OCI-LY1 (cell line): ENCODE measurements at regions not wholly inside any gene's neighbourhood (a gene's known extent, or its start where the extent isn't known, plus 50 kb on each side); places are given as distances from the start of the nearest gene placed in this dataset.

Experiments
- H2AFZ ChIP-seq: fragments of 200-600 bp; sonication (generic), shearing (Covaris generic); 2 replicates; pipeline ENCODE4 v1.6.0; 2014; ENCODE audit warnings: antibody characterized with exemption, mild to moderate bottlenecking, low read length
- H3F3A ChIP-seq: fragments of 200-600 bp; sonication (generic), shearing (Covaris generic); 2 replicates; pipeline ENCODE4 v1.6.0; 2014; ENCODE audit warnings: mild to moderate bottlenecking, antibody characterized with exemption, low read length, moderate library complexity; ENCODE audit not compliant: insufficient read depth
- H3K27ac ChIP-seq: fragments of 200-600 bp; sonication (generic); 2 replicates; pipeline ENCODE4 v1.5.1; 2014; ENCODE audit warnings: low read length, mixed run types, mild to moderate bottlenecking, low read depth; ENCODE audit not compliant: poor library complexity, severe bottlenecking
- H3K27me3 ChIP-seq: fragments of 200-600 bp; sonication (generic); 2 replicates; pipeline ENCODE4 v1.6.0; 2014; ENCODE audit warnings: antibody characterized with exemption, mild to moderate bottlenecking, low read length, moderate library complexity; ENCODE audit not compliant: insufficient read depth
- H3K36me3 ChIP-seq: fragments of 200-600 bp; sonication (generic); 2 replicates; pipeline ENCODE4 v1.6.1; 2014; ENCODE audit warnings: mild to moderate bottlenecking, antibody characterized with exemption, low read length, moderate library complexity, mixed read lengths; ENCODE audit not compliant: insufficient read depth
- H3K4me1 ChIP-seq: fragments of 200-600 bp; sonication (generic); 2 replicates; pipeline ENCODE4 v1.5.1; 2014; ENCODE audit warnings: mild to moderate bottlenecking, low read length, moderate library complexity; ENCODE audit not compliant: insufficient read depth, severe bottlenecking
- H3K4me2 ChIP-seq: fragments of 200-600 bp; sonication (generic), shearing (Covaris generic); 2 replicates; pipeline ENCODE4 v1.6.1; 2014; ENCODE audit warnings: low read length
- H3K4me3 ChIP-seq: fragments of 200-600 bp; sonication (generic); 2 replicates; pipeline ENCODE4 v1.5.1; 2014; ENCODE audit warnings: low read length, low read depth, mild to moderate bottlenecking, mixed read lengths; ENCODE audit not compliant: poor library complexity, severe bottlenecking
- H3K79me2 ChIP-seq: fragments of 200-600 bp; shearing (Covaris generic); 2 replicates; pipeline ENCODE4 v1.6.1; 2016; ENCODE audit warnings: mixed run types, low read length, mixed read lengths; ENCODE audit not compliant: insufficient read depth
- H3K9ac ChIP-seq: fragments of 200-600 bp; sonication (generic), shearing (Covaris generic); 2 replicates; pipeline ENCODE4 v1.6.1; 2014; ENCODE audit warnings: mild to moderate bottlenecking, low read length, mixed read lengths
- H3K9me2 ChIP-seq: fragments of 200-600 bp; sonication (generic), shearing (Covaris generic); 2 replicates; pipeline ENCODE4 v1.6.1; 2014; ENCODE audit warnings: low read depth, mild to moderate bottlenecking, low read length, mixed read lengths
- H3K9me3 ChIP-seq: fragments of 200-600 bp; shearing (Covaris generic); 2 replicates; pipeline ENCODE4 v1.6.1; 2014; ENCODE audit warnings: low read length, mixed read lengths
- H4K20me1 ChIP-seq: fragments of 200-600 bp; sonication (generic), shearing (Covaris generic); 2 replicates; pipeline ENCODE4 v1.6.0; 2016; ENCODE audit warnings: mild to moderate bottlenecking, low read length; ENCODE audit not compliant: insufficient read depth
- EZH2 ChIP-seq: fragments of 200-600 bp; sonication (generic), shearing (Covaris generic); IDR thresholded peaks from 2 replicates; pipeline ENCODE4 v1.8.0; 2017; ENCODE audit warnings: borderline replicate concordance, mixed run types, mild to moderate bottlenecking, antibody characterized with exemption, low read length, moderate library complexity, mixed read lengths
- TF ChIP-seq, protein P1 (sequence below): fragments of 200-600 bp; sonication (generic), shearing (Covaris generic); IDR thresholded peaks from 2 replicates; pipeline ENCODE4 v1.5.1; 2017; ENCODE audit warnings: mild to moderate bottlenecking, antibody characterized with exemption, low read length, moderate library complexity, mixed read lengths

DNA sequence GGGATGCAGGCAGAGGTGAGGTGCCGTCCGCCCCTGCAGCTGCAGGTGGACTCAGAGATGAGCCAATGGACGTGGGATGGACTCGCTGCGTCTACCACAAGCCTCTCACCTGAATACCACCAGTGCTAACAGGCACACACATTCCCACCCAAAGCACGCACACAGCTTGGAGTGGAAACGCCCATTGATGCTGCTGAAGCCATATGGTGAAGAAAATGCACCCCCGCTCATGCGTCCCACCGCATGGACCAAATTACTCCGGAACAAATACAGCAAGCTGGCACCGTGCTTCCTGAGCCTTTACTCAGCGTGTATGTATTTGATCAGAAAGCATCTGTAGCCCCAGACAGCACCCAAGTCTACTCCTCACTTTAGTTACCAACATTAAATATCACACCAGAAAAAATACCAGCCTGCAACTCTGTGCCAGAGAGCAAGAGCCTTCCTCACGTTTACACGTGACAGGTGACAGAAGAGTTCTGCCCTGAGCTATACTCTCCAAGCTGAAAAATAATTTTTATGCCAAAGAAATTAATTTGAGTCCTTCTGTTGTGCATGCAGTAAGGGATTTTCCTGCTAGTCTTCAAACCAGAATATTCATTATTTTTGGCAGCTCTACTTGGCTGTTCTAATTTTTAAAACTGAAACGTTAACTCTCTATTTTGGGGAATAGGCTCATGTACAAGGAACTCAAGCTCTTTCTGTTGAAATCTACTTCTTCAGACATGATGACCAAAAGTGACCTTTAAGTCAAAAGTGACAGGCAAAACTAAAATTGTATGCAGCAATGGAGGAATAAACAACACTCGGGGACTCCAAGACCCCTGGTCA, 58.2 kb upstream of the SYNDIG1 start:
- Histone ChIP-seq H3F3A (no peaks in the 10 kb centered on the region), H3K4me1 (no peaks in the 10 kb centered on the region), H3K9ac (no peak overlapping the region), H4K20me1 (no peaks in the 10 kb centered on the region), H3K27ac (no peak overlapping the region), H3K4me2 (no peak overlapping the region), H3K4me3 (no peak overlapping the region), H3K9me2 (no peaks in the 10 kb centered on the region), H3K9me3 (no peaks in the 10 kb centered on the region), H3K27me3 (no peaks in the 10 kb centered on the region), H3K36me3 (no peaks in the 10 kb centered on the region), H2AFZ (no peak overlapping the region), H3K79me2 (no peaks in the 10 kb centered on the region)
- TF ChIP-seq, protein P1, sequence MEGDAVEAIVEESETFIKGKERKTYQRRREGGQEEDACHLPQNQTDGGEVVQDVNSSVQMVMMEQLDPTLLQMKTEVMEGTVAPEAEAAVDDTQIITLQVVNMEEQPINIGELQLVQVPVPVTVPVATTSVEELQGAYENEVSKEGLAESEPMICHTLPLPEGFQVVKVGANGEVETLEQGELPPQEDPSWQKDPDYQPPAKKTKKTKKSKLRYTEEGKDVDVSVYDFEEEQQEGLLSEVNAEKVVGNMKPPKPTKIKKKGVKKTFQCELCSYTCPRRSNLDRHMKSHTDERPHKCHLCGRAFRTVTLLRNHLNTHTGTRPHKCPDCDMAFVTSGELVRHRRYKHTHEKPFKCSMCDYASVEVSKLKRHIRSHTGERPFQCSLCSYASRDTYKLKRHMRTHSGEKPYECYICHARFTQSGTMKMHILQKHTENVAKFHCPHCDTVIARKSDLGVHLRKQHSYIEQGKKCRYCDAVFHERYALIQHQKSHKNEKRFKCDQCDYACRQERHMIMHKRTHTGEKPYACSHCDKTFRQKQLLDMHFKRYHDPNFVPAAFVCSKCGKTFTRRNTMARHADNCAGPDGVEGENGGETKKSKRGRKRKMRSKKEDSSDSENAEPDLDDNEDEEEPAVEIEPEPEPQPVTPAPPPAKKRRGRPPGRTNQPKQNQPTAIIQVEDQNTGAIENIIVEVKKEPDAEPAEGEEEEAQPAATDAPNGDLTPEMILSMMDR: no peak
- no peak for TF ChIP-seq EZH2

DNA sequence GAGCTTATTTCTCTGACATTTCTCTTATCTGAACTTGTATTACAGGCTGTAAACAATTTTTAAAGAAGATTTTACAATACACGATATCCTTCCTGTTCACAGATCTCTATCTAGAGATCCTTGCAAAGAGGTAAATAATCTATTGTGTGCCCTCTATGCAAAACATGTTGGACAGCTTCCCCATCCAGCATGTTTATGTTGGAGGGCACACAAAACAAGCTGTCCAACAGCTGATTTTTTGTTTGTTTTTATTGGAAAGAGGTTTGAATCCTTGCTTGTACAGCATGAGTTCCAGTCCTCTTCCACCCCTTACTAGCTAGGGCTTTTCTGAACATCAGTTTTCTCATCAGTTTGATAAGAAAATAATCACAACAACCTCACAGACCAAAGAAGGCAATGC, 62.3 kb upstream of the SYNDIG1 start:
- Histone ChIP-seq H3K36me3 (no peaks in the 10 kb centered on the region), H4K20me1 (no peaks in the 10 kb centered on the region), H3K27ac (no peak overlapping the region), H3K9me3 (no peaks in the 10 kb centered on the region), H3K79me2 (no peaks in the 10 kb centered on the region), H3K4me3 (no peak overlapping the region), H3K9ac (no peak overlapping the region), H3K9me2 (no peaks in the 10 kb centered on the region), H3K4me1 (no peaks in the 10 kb centered on the region), H3K4me2 (no peak overlapping the region), H2AFZ (no peak overlapping the region), H3F3A (no peaks in the 10 kb centered on the region), H3K27me3 (no peaks in the 10 kb centered on the region)
- TF ChIP-seq, protein P1: no peak
- TF ChIP-seq EZH2: no peak

DNA sequence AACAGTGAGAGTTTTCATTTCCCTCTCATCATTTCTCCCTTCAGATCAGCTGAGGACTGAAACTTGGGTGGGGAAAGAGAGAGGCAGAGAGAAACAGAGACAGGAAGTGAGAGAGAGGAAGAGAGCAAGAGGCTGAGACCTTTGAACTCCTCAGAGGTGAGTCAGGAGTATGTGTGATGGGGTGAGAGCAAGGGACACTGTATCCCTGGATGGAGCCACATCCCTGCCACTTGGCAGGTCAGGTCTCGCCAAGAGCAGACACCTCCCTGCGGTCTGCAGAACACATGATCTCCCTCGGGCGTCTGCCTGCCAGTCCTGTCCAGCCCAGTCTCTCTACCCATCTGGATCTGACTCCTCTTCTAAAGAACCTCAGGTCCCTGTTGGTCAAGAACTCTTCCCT, 62.7 kb upstream of the SYNDIG1 start:
- no peak overlapping the region for H3K4me2 ChIP-seq
- no peak overlapping the region for H2AFZ ChIP-seq
- H3K9me2 ChIP-seq: no peaks in the 10 kb centered on the region

More for the DNA sequence above, 62.7 kb upstream of the SYNDIG1 start:
- Histone ChIP-seq H3K79me2 (no peaks in the 10 kb centered on the region), H3K9me3 (no peaks in the 10 kb centered on the region), H3K4me3 (no peak overlapping the region), H3K27ac (no peak overlapping the region), H3K4me1 (no peaks in the 10 kb centered on the region), H4K20me1 (no peaks in the 10 kb centered on the region), H3K36me3 (no peaks in the 10 kb centered on the region), H3K9ac (no peak overlapping the region), H3F3A (no peaks in the 10 kb centered on the region), H3K27me3 (no peaks in the 10 kb centered on the region)
- TF ChIP-seq, protein P1: no peak
- no peak for TF ChIP-seq EZH2
